Femur (tissue), 1 donor: ENCODE measurements at regions not wholly inside any gene's neighbourhood (a gene's known extent, or its start where the extent isn't known, plus 50 kb on each side); places are given as distances from the start of the nearest gene placed in this dataset.

Experiments
- DNase-seq: peaks from one replicate; pipeline ENCODE4 v3.0.0-alpha.2; 2017

- DNase-seq, result no peak
Observed at GRCh38 chr4:10740891-10741620, 56.5 kb upstream of the CLNK start.

GRCh38 chr4:10740251-10740650 lies 55.7 kb upstream of the CLNK start:
- DNase-seq, result no peak

GRCh38 chr4:10738826-10739489 lies 54.4 kb upstream of the CLNK start:
- DNase-seq, result no peak

GRCh38 chr4:10737337-10737736 lies 52.8 kb upstream of the CLNK start:
- DNase-seq, result no peak

- DNase-seq, result no peak
Observed at GRCh38 chr4:10736895-10737294, 52.3 kb upstream of the CLNK start.

- no peak for DNase-seq
Observed at GRCh38 chr4:10736266-10736665, 51.7 kb upstream of the CLNK start.

GRCh38 chr4:10734697-10735096 lies 50.1 kb upstream of the CLNK start:
- no peak for DNase-seq
